ENCODE measurements at regions not wholly inside any gene's neighbourhood (a gene's known extent, or its start where the extent isn't known, plus 50 kb on each side); places are given as distances from the start of the nearest gene placed in this dataset.
"Not testable (repeated sequence)": the region's sequence is repeated elsewhere in the genome, so short reads cannot be mapped to it uniquely, and the experiment has no call there.

- no peak for FAIRE-seq
These were observed 55.2 kb downstream of the RTL3 start for GRCh38 chrX:78603908-78604307.

- FAIRE-seq = no peak
These were observed 63.1 kb downstream of the RTL3 start for GRCh38 chrX:78595901-78596502.

GRCh38 chrX:78593701-78594100 lies 65.4 kb downstream of the RTL3 start:
- FAIRE-seq = no peak

GRCh38 chrX:78592030-78592429 lies 67.1 kb downstream of the RTL3 start:
- FAIRE-seq = no peak

GRCh38 chrX:78574306-78574705 lies 84.8 kb downstream of the RTL3 start:
- FAIRE-seq = no peak

GRCh38 chrX:78573630-78574029 lies 85.5 kb downstream of the RTL3 start:
- FAIRE-seq = no peak

GRCh38 chrX:78571849-78572248 lies 87.3 kb downstream of the RTL3 start:
- no peak for FAIRE-seq

- peak; percentile 81 for FAIRE-seq
These were observed 103.6 kb downstream of the RTL3 start for GRCh38 chrX:78555401-78555980.

GRCh38 chrX:78552628-78553027 lies 106.5 kb downstream of the RTL3 start:
- FAIRE-seq = not testable (repeated sequence)

GRCh38 chrX:78548012-78548411 lies 111.1 kb downstream of the RTL3 start:
- no peak for FAIRE-seq

GRCh38 chrX:78545233-78545632 lies 113.9 kb downstream of the RTL3 start:
- FAIRE-seq = no peak

GRCh38 chrX:78543281-78543680 lies 115.8 kb downstream of the RTL3 start:
- no peak for FAIRE-seq

- no peak for FAIRE-seq
These were observed 119.0 kb downstream of the RTL3 start for GRCh38 chrX:78540171-78540570.

GRCh38 chrX:78534221-78534620 lies 124.9 kb downstream of the RTL3 start:
- FAIRE-seq = no peak

- no peak for FAIRE-seq
These were observed 126.8 kb downstream of the RTL3 start for GRCh38 chrX:78532363-78532762.

GRCh38 chrX:78527818-78528217 lies 131.3 kb downstream of the RTL3 start:
- no peak for FAIRE-seq

- no peak for FAIRE-seq
These were observed 131.9 kb downstream of the RTL3 start for GRCh38 chrX:78527263-78527662.

- FAIRE-seq = no peak
These were observed 136.5 kb downstream of the RTL3 start for GRCh38 chrX:78522601-78523000.

- FAIRE-seq = no peak
These were observed 142.0 kb downstream of the RTL3 start for GRCh38 chrX:78517124-78517523.

- FAIRE-seq = no peak
These were observed 144.3 kb downstream of the RTL3 start for GRCh38 chrX:78514852-78515251.

GRCh38 chrX:78513971-78514738 lies 145.0 kb downstream of the RTL3 start:
- FAIRE-seq = no peak

GRCh38 chrX:78506248-78506647 lies 152.9 kb downstream of the RTL3 start:
- no peak for FAIRE-seq

GRCh38 chrX:78496483-78496882 lies 162.6 kb downstream of the RTL3 start:
- FAIRE-seq = no peak

- FAIRE-seq = no peak
These were observed 165.8 kb upstream of the CYSLTR1 start for GRCh38 chrX:78493180-78493579.

All from A204.1 (cell line).